ENCODE measurements at regions not wholly inside any gene's neighbourhood (a gene's known extent, or its start where the extent isn't known, plus 50 kb on each side); places are given as distances from the start of the nearest gene placed in this dataset.

GRCh38 chr1:34655206-34655874, 99.5 kb upstream of the GJB5 start:
- DNase-seq (ENCODE audit: low read depth): no peak
- TF ChIP-seq CTCF (conservative IDR thresholded peaks at IDR 0.05; ENCODE audit: low read depth, low read length): no peak
- H3K4me3 ChIP-seq (ENCODE audit: low read length): no peak overlapping the region

GRCh38 chr1:34655875-34656240, 99.0 kb upstream of the GJB5 start:
- no peak for DNase-seq (ENCODE audit: low read depth)
- TF ChIP-seq CTCF (conservative IDR thresholded peaks at IDR 0.05; ENCODE audit: low read depth, low read length): no peak
- H3K4me3 ChIP-seq (ENCODE audit: low read length): no peak overlapping the region

GRCh38 chr1:34656299-34656698, 98.5 kb upstream of the GJB5 start:
- H3K4me3 ChIP-seq (ENCODE audit: low read length): no peak overlapping the region
- TF ChIP-seq CTCF (conservative IDR thresholded peaks at IDR 0.05; ENCODE audit: low read depth, low read length): no peak
- DNase-seq (ENCODE audit: low read depth): no peak

- no peak for DNase-seq (ENCODE audit: low read depth)
- no peak overlapping the region for H3K4me3 ChIP-seq (ENCODE audit: low read length)
- no peak for TF ChIP-seq CTCF (conservative IDR thresholded peaks at IDR 0.05; ENCODE audit: low read depth, low read length)
Observed at GRCh38 chr1:34656731-34657130, 98.1 kb upstream of the GJB5 start.

GRCh38 chr1:34657266-34657665, 97.6 kb upstream of the GJB5 start:
- H3K4me3 ChIP-seq (ENCODE audit: low read length): no peak overlapping the region
- TF ChIP-seq CTCF (conservative IDR thresholded peaks at IDR 0.05; ENCODE audit: low read depth, low read length): no peak
- no peak for DNase-seq (ENCODE audit: low read depth)

GRCh38 chr1:34657849-34658248, 97.0 kb upstream of the GJB5 start:
- TF ChIP-seq CTCF (conservative IDR thresholded peaks at IDR 0.05; ENCODE audit: low read depth, low read length): no peak

GRCh38 chr1:34663031-34663430, 91.8 kb upstream of the GJB5 start:
- no peak for DNase-seq (ENCODE audit: low read depth)
- no peak for TF ChIP-seq CTCF (conservative IDR thresholded peaks at IDR 0.05; ENCODE audit: low read depth, low read length)
- H3K4me3 ChIP-seq (ENCODE audit: low read length): no peak overlapping the region

More at GRCh38 chr1:34657849-34658248, 97.0 kb upstream of the GJB5 start:
- no peak overlapping the region for H3K4me3 ChIP-seq (ENCODE audit: low read length)
- DNase-seq (ENCODE audit: low read depth): no peak
